ENCODE measurements at regions not wholly inside any gene's neighbourhood (a gene's known extent, or its start where the extent isn't known, plus 50 kb on each side); places are given as distances from the start of the nearest gene placed in this dataset.

- H3K27ac ChIP-seq (ENCODE audit: insufficient read depth, low read length) = no peak overlapping the region
- no peak overlapping the region for H2AK5ac ChIP-seq (ENCODE audit: low read depth, low read length)
- in situ Hi-C loops (cut with MboI; ENCODE audit: low sequenced_read_pairs) = no loop called here
- 100% methylated on average over 1 of the region's 17 CpGs; no CpG with 5 or more reads in 1 of the 2 experiments for WGBS, 2 experiments (ENCODE audit: extremely low coverage in 2 of 2, insufficient read length in 1 of 2)
- H4K91ac ChIP-seq (ENCODE audit: insufficient read depth, low read depth, low read length) = no peak overlapping the region
- intact Hi-C loops (cut with micrococcal nuclease) = no loop called here
- H3K9ac ChIP-seq (ENCODE audit: low read depth, low read length) = no peak overlapping the region
- H3K23ac ChIP-seq (ENCODE audit: low read depth, low read length) = no peak overlapping the region
- H3K9me3 ChIP-seq (ENCODE audit: control insufficient read depth, insufficient read depth, low read length) = no peaks in the 10 kb centered on the region; the same call in 1 of the 2 replicates
- TF ChIP-seq ELK1 (IDR thresholded peaks at IDR 0.05; ENCODE audit: borderline replicate concordance, low read depth, low read length) (no peak), NFE2L2 (IDR thresholded peaks at IDR 0.05; ENCODE audit: low read depth, low read length) (no peak), POLR2A (IDR thresholded peaks at IDR 0.05; ENCODE audit: low read depth, low read length) (no peak), BHLHE40 (IDR thresholded peaks at IDR 0.05; ENCODE audit: low read depth, low read length) (no peak), MXI1 (IDR thresholded peaks at IDR 0.05; ENCODE audit: borderline replicate concordance, low read depth, low read length) (no peak), RCOR1 (IDR thresholded peaks at IDR 0.05; ENCODE audit: insufficient replicate concordance, low read length) (no peak), RAD21 (IDR thresholded peaks at IDR 0.05; ENCODE audit: low read length) (no peak), CHD1 (IDR thresholded peaks at IDR 0.05; ENCODE audit: low read depth, low read length) (no peak)
- H3K18ac ChIP-seq (ENCODE audit: low read depth, low read length) = no peak overlapping the region
- no peaks in the 10 kb centered on the region for H3K36me3 ChIP-seq (ENCODE audit: control insufficient read depth, insufficient read depth, low read length)
- no peak for DNase-seq
- POLR2A ChIA-PET (ENCODE audit: unreplicated experiment) = no interaction called here
- no peaks in the 10 kb centered on the region for H3K9me1 ChIP-seq (ENCODE audit: insufficient read depth, low read length)
- no peaks in the 10 kb centered on the region for H3K4me1 ChIP-seq (ENCODE audit: control insufficient read depth, insufficient read depth, low read length)
- H3K79me1 ChIP-seq (ENCODE audit: low read depth in 1 of 2, low read length in 2 of 2) = no peaks in the 10 kb centered on the region
- no peak overlapping the region for H4K5ac ChIP-seq (ENCODE audit: low read depth, low read length)
- H3K4me2 ChIP-seq (ENCODE audit: low read depth, low read length) = no peak overlapping the region
- CTCF ChIA-PET = no interaction called here
- H3K4ac ChIP-seq (ENCODE audit: low read depth, low read length) = no peak overlapping the region
- dilution Hi-C loops (cut with HindIII; ENCODE audit: low sequenced_read_pairs, unreplicated experiment) = no loop called here
- no peak overlapping the region for H2AK9ac ChIP-seq (replicated peaks; ENCODE audit: low read depth, low read length, poor library complexity)
- no peak overlapping the region for H2BK5ac ChIP-seq (ENCODE audit: low read depth, low read length, poor library complexity, severe bottlenecking)
- H3K56ac ChIP-seq (ENCODE audit: extremely low read depth, insufficient read depth, low read length) = no peak overlapping the region
- H4K8ac ChIP-seq (ENCODE audit: low read depth in 2 of 2, low read length in 2 of 2) = no peak overlapping the region
- no peak overlapping the region for H2AFZ ChIP-seq (replicated peaks; ENCODE audit: low read length, poor library complexity)
- no TSS peak for BruUV-seq (replicated peaks)
- H4K20me1 ChIP-seq (ENCODE audit: insufficient read depth, low read length) = no peaks in the 10 kb centered on the region
- no peak for ATAC-seq (ENCODE audit: low read depth)
- no peak overlapping the region for H2BK20ac ChIP-seq (ENCODE audit: low read depth, low read length)
- H3K14ac ChIP-seq (replicated peaks; ENCODE audit: low read depth, low read length) = no peak overlapping the region
- H3K27me3 ChIP-seq (ENCODE audit: control insufficient read depth, insufficient read depth, low read length) = peaks cover 38% of the 10 kb centered on the region
- H3K4me3 ChIP-seq (ENCODE audit: insufficient read depth, low read depth, low read length) = no peak overlapping the region
- H2BK120ac ChIP-seq (ENCODE audit: low read depth, low read length) = no peak overlapping the region
- no peak overlapping the region for H2BK15ac ChIP-seq (ENCODE audit: low read depth, low read length)
These were observed 69.5 kb upstream of the GATA5 start for GRCh38 chr20:62545271-62545670.

All from IMR-90 (cell line).